Omental fat pad (tissue), 3 donors: ENCODE measurements at regions not wholly inside any gene's neighbourhood (a gene's known extent, or its start where the extent isn't known, plus 50 kb on each side); places are given as distances from the start of the nearest gene placed in this dataset.

Source experiments
- ATAC-seq: fragments of 150-250 bp; one replicate; pipeline ENCODE4 v1.9.1; 2016; ENCODE audit warnings: mild to moderate bottlenecking, moderate library complexity; ENCODE audit not compliant: low FRiP score
- DNase-seq: peaks from one replicate; pipeline ENCODE4 v3.0.0-alpha.2; 2019; ENCODE audit warnings: low spot score
- TF ChIP-seq, protein P1 (sequence below), 3 donors: fragments of 450-650 bp; IDR thresholded peaks; one replicate each; pipeline ENCODE4 v1.5.1; 2016 to 2017; ENCODE audit warnings: antibody characterized with exemption in 3 of 3, mild to moderate bottlenecking in 3 of 3, moderate library complexity in 2 of 3

DNA sequence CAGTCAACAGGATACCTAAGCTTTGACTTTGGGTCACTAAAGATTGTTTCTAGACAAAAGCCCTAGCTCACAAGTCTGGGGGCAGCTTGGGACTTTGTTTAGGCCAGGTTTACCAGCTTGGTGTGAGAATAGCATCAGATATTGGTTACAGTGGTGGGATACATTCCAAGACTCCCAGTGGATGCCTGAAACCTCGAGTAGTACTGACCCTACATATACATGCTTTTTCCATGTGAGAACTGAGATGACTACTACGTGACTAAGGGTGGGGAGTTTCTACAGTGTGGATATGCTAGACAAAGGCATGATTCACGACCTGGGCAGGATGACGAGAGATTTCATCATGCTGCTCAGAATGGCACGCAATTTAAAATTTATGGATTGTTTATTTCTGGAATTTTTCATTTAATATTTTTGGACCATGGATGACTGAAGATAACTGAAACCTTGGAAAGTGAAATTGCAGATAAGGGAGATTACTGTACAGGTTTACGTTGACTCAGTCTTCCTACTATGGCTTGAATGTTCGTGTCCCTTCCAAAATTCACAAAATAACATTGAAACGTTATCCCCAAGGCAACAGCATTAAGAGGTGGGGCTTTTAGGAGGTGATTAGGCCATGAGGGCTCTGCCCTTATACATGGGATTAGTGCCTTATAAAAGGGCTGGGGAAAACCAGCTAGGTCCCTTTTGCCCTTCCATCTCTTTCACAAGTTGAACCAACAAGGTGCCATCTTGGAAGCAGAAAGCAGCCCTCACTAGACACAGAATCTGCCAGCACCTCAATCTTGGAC, 50.2 kb upstream of the CTAGE1 start:
- ATAC-seq (peak; percentile 87), DNase-seq (no peak)
- TF ChIP-seq, protein P1, sequence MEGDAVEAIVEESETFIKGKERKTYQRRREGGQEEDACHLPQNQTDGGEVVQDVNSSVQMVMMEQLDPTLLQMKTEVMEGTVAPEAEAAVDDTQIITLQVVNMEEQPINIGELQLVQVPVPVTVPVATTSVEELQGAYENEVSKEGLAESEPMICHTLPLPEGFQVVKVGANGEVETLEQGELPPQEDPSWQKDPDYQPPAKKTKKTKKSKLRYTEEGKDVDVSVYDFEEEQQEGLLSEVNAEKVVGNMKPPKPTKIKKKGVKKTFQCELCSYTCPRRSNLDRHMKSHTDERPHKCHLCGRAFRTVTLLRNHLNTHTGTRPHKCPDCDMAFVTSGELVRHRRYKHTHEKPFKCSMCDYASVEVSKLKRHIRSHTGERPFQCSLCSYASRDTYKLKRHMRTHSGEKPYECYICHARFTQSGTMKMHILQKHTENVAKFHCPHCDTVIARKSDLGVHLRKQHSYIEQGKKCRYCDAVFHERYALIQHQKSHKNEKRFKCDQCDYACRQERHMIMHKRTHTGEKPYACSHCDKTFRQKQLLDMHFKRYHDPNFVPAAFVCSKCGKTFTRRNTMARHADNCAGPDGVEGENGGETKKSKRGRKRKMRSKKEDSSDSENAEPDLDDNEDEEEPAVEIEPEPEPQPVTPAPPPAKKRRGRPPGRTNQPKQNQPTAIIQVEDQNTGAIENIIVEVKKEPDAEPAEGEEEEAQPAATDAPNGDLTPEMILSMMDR (IDR thresholded peaks at IDR 0.05), result no peak

DNA sequence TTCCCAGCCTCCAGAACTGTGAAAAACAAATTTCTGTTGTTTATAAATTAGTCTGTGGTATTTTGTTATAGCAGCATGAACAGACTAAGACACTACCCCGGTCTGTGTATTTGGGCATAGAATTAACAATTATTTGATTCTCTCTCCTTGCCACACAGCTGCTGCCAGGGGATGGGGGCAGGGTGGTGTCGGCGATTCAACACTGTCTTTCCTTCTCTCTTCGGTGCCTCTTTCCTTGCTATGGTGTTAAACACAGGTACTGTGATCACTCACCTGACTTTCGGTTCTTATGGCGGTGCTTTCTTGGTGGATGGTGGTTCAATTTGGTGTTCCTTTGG, 50.8 kb upstream of the CTAGE1 start:
- no peak for ATAC-seq
- TF ChIP-seq, protein P1 (IDR thresholded peaks at IDR 0.05), result no peak
- no peak for DNase-seq

DNA sequence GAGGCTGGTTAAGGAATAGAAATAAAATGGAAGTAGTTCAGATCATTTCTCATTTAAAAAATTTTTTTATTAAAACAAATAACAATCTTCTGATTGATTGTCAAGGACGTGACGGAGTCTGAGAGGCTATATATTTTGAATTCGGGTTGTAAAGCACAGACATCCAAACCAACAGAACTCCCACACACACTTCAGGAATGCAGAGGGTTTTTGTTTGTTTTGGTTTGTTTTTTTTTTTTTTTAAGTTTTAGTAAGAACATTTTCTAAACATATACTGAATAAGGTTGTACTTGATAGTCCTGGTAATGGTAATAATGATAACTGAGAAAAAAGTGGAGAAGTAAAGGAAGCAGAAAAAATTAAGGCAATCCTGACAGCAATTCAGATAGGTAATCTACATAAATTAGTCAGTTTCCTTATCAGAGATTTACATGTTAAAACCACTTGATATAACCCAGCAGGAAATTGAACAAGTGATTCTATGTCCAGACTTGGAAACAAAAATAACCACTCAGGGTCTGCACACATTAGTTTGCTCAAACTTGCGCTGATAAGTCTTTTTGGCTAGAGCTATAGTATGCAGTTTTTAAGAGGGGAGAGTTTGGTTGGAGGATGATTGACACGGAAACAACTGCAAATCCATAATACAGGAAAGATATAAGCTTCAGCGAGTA, 51.5 kb upstream of the CTAGE1 start:
- DNase-seq (no peak), ATAC-seq (no peak)
- TF ChIP-seq, protein P1 (IDR thresholded peaks at IDR 0.05), result no peak

DNA sequence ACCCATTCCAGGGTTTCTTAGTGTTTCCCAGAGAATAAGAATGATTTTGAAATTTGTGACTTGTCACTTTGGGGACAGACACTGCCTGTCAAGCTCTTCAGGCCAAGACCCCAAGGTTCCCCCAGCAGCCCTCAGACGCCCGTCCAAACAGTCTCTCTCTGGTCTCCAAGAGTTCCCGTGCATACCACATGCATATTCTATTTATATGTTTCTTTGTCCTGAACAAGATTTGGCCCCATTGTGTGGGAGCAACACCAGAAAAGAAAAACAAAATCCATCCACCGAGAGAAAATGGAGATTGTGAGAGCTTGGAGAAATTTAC, 52.2 kb upstream of the CTAGE1 start:
- TF ChIP-seq, protein P1 (IDR thresholded peaks at IDR 0.05), result no peak
- ATAC-seq (no peak), DNase-seq (no peak)

DNA sequence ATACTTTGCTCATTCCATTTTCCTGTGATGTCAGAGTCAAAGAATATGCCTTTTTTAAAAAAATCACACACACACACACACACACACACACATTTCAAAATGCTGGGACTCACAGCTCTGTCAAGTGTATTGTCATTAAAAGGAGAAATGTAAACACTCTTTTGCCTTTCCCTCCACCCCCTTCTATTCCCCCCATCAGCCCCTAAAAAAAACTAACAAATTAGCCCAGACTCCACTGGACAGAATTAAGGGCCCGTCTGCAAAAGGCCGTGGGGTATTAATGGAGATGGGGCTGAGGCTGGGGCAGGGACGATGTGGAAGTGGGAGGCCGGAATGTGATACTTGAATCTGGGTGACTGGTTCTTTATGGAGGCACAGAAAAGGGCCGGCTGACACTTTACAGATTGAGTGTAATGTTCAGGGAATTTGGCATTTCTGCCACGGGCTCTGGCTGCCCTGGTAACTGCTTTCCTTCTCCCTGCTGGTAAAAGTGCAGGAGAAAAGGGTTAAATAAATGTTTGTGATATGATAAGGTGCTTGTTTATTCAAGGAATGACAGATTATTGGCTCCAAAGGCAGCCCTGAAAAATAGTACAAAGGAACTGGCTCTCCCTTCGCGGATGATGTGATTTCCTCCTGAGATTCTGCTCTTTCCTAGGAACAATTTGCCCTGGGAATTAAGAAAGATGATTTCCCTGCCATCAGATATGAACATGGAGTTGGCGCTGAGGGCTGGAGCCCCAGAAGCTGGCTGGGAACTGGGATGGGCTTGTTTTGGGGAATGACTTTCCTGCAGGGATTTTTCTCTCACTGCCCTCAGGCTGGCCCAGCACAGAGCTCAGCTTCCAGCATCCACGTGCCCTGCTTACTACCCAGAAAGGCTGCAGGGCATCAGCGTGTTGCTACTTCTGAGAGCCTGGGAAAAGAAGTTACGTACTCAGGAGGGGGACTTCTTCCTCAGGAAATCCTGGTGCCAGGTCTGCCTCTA, 52.8 kb upstream of the CTAGE1 start:
- no peak for DNase-seq
- peak; percentile 22 for ATAC-seq
- TF ChIP-seq, protein P1 (IDR thresholded peaks at IDR 0.05), result no peak

DNA sequence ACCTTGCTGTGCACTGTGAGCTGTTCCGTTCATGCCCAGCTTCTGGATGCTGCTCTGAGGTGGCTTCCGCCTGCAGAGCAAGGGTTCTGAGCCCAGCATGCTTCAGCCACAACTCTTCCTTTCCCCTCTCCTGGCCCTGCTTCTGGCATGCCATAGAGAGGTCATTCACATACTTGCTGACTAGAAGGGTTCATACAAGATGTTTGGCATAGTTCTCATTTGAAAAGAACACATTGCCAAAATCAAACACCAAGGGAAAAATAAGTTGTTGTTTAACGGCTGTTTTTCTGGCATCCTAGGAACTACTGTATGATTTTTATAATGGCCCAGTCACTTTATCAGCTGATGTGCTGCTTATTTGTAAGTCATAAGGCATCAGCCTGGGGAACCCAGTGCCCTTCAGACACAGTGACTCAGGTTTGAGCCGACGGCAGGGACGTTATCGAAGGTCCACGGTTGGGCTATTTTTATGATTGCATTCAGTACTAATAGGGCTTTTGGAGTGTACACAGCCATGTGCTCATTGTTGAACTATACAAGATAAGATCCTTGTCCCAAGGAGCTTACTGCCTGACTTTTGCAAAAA, 53.9 kb upstream of the CTAGE1 start:
- TF ChIP-seq, protein P1 (IDR thresholded peaks at IDR 0.05), result no peak
- ATAC-seq (no peak), DNase-seq (no peak)
